ENCODE measurements at regions not wholly inside any gene's neighbourhood (a gene's known extent, or its start where the extent isn't known, plus 50 kb on each side); places are given as distances from the start of the nearest gene placed in this dataset.

- TF ChIP-seq ZMYM2 (CRISPR knock-in tag; IDR thresholded peaks at IDR 0.05), result no peak
- TF ChIP-seq SP1 (IDR thresholded peaks at IDR 0.05), result peak; percentile 57; the same call in 1 of the 2 replicates
- TF ChIP-seq SP1 (CRISPR knock-in tag; IDR thresholded peaks at IDR 0.05), result no peak
- no peak for TF ChIP-seq ZNF484 (CRISPR knock-in tag; IDR thresholded peaks at IDR 0.05; ENCODE audit: borderline replicate concordance, low read depth)
- TF ChIP-seq ATF7 (IDR thresholded peaks at IDR 0.05), result 0 out of 2 replicates have a peak, but pooled peaks have one; percentile 12
- TF ChIP-seq ATF7 (CRISPR knock-in tag; IDR thresholded peaks at IDR 0.05), result no peak
- TF ChIP-seq AKAP8 (CRISPR knock-in tag; IDR thresholded peaks at IDR 0.05), result no peak
- peak; percentile 82; the same call in 1 of the 2 replicates for TF ChIP-seq SOX6 (IDR thresholded peaks at IDR 0.05)
- TF ChIP-seq SOX6 (CRISPR knock-in tag; IDR thresholded peaks at IDR 0.05), result no peak
- TF ChIP-seq ATM (IDR thresholded peaks at IDR 0.05; ENCODE audit: borderline replicate concordance), result 0 out of 2 replicates have a peak, but pooled peaks have one; percentile 73
- TF ChIP-seq LCORL (IDR thresholded peaks at IDR 0.05), result peak; percentile 42; the same call in 1 of the 2 replicates
- TF ChIP-seq LCORL (CRISPR knock-in tag; IDR thresholded peaks at IDR 0.05), result no peak
- peak; percentile 59; the same call in 1 of the 2 replicates for TF ChIP-seq FOXK2 (IDR thresholded peaks at IDR 0.05)
- TF ChIP-seq ZNF503 (CRISPR knock-in tag; IDR thresholded peaks at IDR 0.05), result no peak
- TF ChIP-seq, protein P1, sequence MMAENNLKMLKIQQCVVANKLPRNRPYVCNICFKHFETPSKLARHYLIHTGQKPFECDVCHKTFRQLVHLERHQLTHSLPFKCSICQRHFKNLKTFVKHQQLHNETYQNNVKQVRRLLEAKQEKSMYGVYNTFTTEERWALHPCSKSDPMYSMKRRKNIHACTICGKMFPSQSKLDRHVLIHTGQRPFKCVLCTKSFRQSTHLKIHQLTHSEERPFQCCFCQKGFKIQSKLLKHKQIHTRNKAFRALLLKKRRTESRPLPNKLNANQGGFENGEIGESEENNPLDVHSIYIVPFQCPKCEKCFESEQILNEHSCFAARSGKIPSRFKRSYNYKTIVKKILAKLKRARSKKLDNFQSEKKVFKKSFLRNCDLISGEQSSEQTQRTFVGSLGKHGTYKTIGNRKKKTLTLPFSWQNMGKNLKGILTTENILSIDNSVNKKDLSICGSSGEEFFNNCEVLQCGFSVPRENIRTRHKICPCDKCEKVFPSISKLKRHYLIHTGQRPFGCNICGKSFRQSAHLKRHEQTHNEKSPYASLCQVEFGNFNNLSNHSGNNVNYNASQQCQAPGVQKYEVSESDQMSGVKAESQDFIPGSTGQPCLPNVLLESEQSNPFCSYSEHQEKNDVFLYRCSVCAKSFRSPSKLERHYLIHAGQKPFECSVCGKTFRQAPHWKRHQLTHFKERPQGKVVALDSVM (CRISPR knock-in tag; IDR thresholded peaks at IDR 0.05), result no peak
- peak; percentile 34; the same call in 1 of the 2 replicates for TF ChIP-seq RAD51 (IDR thresholded peaks at IDR 0.05; ENCODE audit: borderline replicate concordance)
- TF ChIP-seq FOXA1 (IDR thresholded peaks at IDR 0.05), result peak; percentile 36; the same call in 1 of the 2 replicates
- TF ChIP-seq FOXA1 (CRISPR knock-in tag; IDR thresholded peaks at IDR 0.05), result no peak
- peak; percentile 96; the same call in 1 of the 2 replicates for TF ChIP-seq TRIM22 (IDR thresholded peaks at IDR 0.05)
- TF ChIP-seq PHB2 (IDR thresholded peaks at IDR 0.05; ENCODE audit: partially characterized antibody), result peak; percentile 99
- TF ChIP-seq, protein P2, sequence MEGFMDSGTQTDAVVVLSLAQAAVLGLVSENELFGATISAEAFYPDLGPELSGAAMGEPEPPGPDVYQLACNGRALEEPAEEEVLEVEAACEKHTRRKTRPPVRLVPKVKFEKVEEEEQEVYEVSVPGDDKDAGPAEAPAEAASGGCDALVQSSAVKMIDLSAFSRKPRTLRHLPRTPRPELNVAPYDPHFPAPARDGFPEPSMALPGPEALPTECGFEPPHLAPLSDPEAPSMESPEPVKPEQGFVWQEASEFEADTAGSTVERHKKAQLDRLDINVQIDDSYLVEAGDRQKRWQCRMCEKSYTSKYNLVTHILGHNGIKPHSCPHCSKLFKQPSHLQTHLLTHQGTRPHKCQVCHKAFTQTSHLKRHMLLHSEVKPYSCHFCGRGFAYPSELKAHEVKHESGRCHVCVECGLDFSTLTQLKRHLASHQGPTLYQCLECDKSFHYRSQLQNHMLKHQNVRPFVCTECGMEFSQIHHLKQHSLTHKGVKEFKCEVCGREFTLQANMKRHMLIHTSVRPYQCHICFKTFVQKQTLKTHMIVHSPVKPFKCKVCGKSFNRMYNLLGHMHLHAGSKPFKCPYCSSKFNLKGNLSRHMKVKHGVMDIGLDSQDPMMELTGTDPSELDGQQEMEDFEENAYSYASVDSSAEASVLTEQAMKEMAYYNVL (CRISPR knock-in tag; IDR thresholded peaks at IDR 0.05; ENCODE audit: borderline replicate concordance), result no peak
- no peak for TF ChIP-seq BATF2 (CRISPR knock-in tag; IDR thresholded peaks at IDR 0.05)
- no peak for TF ChIP-seq ZNF224 (CRISPR knock-in tag; IDR thresholded peaks at IDR 0.05)
- TF ChIP-seq PLRG1 (conservative IDR thresholded peaks at IDR 0.05), result peak; percentile 98; the same call in 1 of the 2 replicates
- TF ChIP-seq MTA3 (CRISPR knock-in tag; IDR thresholded peaks at IDR 0.05), result no peak
- TF ChIP-seq BRF2 (CRISPR knock-in tag; IDR thresholded peaks at IDR 0.05), result no peak
Measured at GRCh38 chr20:22101606-22102005, 396.1 kb downstream of the PAX1 start (continued).

All from HepG2 (cell line).